GM18519 (cell line): ENCODE measurements at regions not wholly inside any gene's neighbourhood (a gene's known extent, or its start where the extent isn't known, plus 50 kb on each side); places are given as distances from the start of the nearest gene placed in this dataset.
"Not testable (repeated sequence)": the region's sequence is repeated elsewhere in the genome, so short reads cannot be mapped to it uniquely, and the experiment has no call there.

Source experiments
- ATAC-seq: cut with Tn5 transposase; IDR thresholded peaks from one replicate; pipeline ENCODE4 v1.9.1; 2021; ENCODE audit warnings: mild to moderate bottlenecking, moderate library complexity; ENCODE audit not compliant: unreplicated experiment, low FRiP score

DNA sequence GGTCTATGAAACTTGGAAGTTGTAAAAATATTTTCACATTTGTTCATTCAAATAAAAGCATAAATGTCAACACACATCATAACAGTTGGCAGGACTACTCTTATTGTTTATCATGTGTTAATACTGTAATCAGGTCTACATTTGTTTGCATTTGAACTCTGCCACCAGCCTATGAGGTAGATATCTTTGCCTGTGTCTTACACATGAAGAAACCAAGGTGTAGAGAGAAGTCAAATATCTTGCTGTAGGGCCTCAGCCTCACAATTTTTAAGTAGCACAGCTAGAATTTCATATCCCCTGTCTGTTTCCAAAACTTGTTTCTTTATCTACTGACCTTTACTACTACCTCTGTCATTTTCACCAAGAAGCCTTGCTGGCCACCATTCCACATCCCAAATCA is 161.9 kb downstream of the ZIC4 start:
- ATAC-seq = no peak

DNA sequence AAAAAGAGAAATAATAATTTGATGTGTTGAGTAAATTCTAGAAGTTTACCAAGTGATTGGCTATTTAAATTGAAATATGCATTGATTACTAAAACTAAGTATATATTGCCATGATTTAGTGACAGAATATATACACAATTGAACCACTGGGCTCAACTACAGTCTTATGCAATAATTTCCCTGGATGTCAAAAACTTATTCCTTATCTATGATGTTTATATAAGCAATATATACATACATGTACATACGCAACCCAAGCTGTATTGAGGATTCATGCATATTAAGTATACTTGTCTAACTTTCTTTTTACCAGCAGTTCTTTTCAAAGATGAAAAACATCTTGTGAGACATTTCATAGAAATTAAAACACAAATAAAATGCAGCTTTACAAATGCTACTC is 165.8 kb downstream of the ZIC4 start:
- no peak for ATAC-seq

DNA sequence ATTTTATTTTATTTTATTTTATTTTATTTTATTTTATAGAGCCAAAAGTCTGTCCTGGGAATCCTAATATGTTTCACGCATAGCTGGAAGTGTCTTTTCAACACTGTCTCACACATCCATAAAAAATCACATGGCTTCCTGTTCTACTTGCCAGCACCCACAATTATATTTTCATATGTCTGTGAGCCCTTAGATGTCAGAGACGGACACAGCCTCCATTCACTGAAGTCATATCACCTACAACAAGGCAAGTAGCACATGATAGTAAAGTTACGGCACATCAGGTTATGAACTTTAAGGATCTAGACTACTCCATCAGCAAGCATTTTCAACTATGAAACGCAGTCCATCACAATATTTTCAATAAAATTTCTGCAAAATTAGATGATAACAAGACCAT is 168.4 kb downstream of the ZIC4 start:
- no peak for ATAC-seq

DNA sequence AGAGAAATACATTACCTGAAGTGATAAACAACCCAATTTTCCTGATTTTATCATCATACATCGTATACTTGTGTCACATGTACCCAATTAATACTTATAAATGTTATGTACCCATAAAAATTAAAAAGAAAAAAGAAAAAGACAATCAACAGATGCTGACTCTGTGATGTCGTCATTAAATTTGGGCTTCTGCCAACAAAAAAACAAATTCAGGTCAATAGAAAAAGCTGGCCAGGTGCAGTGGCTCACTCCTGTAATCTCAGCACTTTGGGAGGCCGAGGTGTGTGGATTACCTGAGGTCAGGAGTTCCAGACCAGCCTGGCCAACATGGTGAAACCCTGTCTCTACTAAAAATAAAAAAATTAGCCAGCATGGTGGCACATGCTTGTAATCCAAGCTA is 174.4 kb downstream of the ZIC4 start:
- not testable (repeated sequence) for ATAC-seq

DNA sequence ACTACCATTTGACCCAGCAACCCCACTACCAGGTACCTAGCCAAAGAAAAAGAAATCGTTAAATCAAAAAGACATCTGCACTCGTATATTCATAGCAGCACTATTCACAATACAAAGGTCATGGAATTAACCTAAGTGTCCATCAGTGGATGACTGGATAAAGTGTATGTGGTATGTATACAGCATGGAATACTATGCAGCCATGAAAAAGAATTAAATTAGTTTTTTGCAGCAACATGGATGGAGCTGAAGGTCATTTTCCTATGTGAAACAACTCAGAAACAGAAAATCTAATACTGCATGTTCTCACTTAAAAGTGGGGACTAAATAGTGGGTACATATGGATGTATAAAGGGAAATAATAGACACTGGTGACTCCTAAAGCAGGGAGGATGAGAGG is 175.2 kb downstream of the ZIC4 start:
- ATAC-seq = no peak

DNA sequence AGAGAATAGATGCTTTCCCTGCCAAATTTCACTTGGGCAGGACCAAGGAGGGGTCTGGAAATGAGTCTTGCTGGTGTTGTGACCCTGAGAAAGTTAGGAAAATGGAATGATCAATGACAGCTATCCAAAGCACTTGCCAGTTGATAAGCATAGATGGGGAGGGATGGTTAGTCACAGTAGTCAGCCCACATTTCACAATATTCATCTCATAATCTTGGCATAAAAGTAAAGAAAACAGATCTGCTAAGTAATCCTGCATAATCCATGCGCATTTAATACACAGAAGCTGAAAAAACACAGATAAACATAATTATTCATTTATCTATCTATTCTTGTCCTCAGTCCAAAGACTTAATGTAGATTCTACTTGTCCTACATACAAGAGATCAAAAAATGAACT is 184.1 kb downstream of the ZIC4 start:
- ATAC-seq = no peak

DNA sequence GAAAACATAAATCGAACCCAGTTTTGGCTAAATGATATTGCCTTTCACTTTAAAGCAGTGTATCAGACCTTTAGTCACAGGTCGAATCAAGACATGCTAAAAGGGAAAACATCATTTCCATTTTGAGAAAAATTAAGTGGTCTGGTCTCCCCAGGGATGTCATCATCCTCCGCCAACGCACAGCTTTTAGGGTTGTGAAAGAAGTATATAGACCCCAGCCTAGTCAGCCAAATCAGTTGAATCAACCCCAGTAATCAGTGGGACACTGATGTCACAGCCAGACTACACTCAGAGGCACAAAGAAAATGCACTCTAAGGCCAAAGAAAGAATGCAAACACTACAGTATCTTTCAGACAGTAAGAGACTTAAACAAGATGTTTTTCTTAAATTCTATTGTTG is 187.4 kb downstream of the ZIC4 start:
- ATAC-seq = no peak

DNA sequence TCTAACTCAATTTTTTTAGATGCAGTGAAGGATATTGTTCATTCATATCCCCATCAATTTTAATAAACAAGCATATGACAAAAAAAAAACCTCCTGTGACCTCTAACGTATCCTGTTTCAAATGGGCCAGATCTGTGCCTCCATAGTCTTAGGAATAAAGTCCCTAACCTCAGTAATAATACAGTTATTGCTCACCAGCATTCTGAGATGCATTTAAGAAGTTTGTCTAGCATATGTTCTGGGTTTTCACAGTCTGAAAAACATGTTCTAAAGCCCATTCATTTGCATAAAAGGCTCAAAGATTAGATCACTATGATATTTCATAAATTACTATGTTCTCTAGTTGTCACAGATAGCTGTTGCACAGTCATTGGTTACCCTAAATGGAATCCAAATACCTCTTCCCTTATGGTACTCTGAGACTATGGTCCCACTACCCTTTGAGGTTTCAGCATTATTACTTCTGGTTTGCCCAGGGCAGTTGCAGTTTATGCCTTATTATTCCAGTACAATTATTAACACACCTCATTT is 190.1 kb downstream of the ZIC4 start:
- ATAC-seq = no peak

DNA sequence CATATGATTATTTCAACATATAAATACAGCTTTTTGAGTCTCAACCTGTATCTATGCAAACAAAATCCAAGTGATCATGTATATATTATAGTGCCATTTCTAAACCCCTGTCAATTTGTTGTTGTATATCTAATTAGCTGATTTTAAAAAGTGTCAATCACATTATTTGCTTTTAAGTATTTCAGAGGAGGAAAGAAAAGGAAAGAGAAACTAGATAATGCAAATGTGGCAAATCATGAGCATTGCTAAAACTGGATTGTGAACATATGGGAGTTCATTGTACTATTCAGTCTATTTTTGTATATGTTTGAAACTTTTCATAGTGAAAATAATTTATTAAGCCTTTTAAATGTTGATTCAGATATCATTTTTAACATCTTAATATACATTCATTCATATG is 190.7 kb downstream of the ZIC4 start:
- no peak for ATAC-seq

DNA sequence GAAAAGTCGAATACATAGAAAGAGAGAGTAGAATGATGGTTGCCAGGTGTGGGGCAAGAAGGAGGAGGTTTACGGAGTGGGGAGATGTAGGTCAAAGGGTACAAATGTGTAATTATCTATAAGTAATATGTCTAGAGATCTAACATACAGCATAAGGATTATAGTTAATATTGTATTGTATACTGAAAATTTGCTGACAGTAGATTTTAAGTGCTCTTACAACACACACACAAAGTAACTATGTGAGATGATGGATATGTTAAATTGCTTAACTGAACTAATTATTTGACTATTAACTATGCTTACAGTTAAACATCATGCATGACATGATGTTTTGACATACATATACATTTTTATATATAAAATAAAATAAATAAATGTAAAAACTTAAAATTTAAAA is 192.7 kb downstream of the ZIC4 start:
- no peak for ATAC-seq

DNA sequence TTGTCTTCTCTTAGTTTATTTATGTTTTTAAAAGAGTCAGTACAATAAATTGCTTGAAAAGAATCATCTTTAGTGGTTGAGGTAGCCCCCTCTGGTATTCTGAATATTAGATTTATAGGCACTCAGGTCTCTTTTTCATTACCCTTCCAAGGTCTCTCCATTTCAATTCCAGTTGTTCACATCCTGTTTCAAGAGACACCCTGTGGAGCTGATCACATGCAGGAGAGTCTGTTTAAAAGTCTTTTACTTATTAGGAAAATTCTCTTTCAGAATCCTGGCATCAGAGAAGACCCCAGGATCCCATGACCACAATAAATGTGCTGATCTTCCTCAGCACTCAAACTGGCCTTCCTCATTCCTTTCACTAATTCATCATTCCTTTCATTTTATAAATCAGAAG is 195.7 kb downstream of the ZIC4 start:
- ATAC-seq = no peak

DNA sequence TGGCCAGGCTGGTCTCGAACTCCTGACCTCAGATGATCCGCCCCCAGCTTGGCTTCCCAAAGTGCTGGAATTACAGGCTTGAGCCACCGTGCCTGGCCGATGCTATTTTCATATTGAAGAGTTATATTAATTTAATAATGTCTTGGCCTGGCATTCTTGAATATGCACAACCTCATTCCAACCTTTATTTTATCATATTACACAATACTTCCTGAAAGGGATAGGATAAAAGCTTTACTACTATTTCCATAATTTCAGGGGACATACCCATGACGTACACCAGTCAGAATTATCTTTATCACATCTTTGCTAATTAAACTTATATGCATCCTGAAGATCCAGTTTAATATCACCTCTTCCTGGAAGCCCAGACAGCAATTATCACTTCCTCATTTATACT is 205.3 kb downstream of the ZIC4 start:
- no peak for ATAC-seq

DNA sequence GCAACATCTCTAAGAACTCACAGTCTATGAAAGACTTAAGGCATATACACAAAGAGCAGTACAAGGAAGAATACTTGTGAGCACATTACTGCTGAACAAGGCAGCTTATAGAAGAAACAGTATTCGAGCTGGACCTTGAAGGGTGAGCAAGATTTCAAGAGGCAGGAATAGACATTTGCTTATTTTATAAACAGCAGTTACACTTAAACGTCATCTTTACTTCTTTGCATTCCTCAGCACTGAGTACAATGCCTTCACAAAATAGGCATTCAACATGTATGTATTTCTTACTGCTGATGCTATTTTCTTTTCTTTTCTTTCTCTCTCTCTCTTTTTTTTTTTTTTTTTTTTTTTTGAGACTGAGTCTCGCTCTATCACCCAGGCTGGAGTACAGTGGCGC is 205.8 kb downstream of the ZIC4 start:
- ATAC-seq = no peak

DNA sequence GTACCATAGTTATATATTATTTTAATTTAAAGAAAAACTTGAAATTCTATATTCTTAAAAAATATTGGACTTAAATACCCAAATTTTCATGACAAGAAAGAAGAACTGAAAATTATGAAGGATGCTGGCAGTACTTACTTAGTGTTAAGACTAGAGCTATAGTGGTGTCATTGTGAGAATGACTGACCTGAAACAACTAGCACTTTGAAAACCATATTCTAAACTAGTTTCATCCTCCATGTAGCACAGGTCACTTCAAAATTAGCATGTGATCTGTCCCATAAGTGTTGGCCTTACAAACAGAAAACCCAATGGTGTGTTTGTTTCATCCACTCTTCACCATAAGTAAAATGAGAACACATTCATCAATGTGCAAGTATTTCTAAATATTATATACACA is 208.6 kb downstream of the ZIC4 start:
- no peak for ATAC-seq

DNA sequence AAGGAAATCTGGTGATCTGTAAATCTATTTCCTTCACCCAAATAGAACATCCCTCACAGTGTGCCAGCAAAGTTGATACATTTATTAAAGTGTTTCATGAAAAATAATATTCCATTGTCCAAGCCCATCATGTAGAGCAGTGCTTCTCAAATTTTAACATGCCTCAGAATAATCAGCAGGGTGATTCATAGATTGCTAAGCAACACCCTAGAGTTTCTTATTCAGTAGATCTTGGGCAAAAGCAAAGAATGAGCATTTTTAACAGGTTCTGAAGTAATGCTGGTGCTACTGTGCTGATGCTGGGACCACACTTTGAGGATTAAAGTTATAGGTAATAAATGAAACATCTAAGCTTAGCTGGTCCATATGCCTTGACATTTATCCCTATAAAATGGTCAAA is 210.5 kb downstream of the ZIC4 start:
- no peak for ATAC-seq

DNA sequence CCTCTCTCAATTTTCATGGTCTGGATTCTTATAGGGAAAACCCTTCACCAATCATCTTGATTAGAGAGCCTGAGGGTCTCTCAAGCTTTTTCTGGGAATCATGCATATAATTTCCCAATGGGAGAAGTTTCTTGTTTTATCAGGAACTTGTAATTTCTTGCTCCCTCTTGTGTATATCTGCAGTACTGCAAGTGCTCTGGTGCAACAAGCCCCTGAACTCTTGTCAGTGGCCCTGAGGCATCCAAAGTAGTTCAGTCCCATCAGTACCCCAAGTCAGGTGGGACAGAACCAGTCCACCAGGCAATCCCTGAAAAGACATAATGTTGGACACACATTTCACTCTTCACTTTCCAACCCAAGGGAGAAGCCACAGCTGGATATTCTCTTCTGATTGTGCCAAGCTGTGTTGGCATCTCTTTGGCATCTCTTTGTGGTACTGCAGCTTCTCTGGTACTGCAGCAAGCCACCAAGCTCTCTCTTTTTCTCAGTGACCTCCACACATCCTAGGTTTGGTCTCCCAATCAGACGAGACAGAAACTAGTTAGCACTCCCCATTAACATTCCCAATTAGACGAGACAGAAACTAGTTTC is 214.5 kb downstream of the ZIC4 start:
- peak; percentile 45 for ATAC-seq

DNA sequence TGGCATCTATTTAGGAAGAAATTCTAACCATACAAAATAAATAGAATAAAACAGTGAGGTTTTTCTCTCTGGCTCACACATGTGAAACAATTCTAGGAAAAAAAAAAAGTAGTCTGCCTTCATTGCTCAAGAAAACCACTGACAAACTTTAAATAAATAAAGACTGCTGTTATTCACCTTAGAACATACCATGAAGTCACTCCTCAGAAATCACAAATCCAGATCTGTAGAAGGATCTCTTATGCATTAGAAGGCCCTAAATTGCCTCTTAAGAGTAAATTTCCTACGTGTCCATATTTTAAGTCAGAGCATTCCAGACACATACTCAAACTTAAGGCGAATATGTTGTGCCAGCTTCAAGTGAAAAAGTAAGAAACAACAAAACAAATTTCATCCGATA is 217.3 kb downstream of the ZIC4 start:
- no peak for ATAC-seq

DNA sequence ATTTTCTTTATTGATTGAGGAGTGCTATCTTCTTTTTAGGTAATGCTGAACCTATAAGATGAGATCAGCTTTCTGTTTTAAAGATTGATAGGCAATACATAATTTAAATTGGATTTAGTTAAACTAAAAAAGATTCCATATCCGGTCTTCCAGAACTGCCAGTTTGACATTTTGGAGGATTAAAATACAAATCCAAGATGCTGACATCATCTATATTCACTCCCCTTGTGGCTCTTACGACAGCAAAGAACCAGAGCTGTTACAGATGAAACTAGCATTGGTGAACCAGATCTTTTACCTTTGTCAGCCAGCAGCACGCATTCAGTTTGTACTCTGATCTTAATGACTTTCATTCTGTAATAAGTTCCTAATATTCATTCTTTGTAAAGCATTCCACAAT is 218.7 kb downstream of the ZIC4 start:
- no peak for ATAC-seq

DNA sequence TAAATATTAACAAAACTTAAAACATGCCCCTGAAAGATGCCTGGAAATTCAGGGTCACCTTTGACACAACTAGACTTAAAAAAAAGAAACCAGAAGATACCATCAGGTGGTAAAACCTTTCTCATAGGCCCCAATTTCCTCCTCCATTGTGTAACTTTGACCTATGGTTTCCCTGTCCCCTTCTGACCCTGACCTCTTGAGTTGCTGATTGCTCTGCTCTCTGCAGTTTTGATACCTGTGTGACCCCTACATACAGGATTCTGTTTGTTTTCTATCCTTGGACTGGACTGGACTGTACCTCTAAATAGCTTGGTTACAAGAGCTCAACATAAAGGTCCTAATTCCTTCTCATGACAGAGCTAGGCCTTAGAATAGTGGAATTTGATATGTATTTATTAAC is 220.6 kb downstream of the ZIC4 start:
- ATAC-seq = no peak

DNA sequence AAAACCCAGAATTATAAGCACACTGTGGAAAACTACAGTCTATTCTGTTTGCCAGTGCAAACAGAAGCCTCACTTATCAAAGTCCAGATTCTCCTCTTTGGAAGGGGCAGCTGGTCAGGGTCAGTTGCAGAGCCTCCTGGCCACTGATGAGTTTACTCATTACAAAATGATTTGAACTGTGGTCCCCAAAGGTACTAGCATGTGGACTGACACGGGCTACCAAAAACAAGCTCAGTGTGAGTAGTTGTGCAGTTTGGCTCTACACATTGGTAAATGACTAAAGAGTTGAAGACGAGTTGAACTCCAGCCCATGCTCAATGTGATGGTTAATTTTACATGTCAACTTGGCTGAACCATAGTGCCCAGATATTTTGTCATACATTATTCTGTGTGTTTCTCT is 221.5 kb downstream of the ZIC4 start:
- no peak for ATAC-seq

DNA sequence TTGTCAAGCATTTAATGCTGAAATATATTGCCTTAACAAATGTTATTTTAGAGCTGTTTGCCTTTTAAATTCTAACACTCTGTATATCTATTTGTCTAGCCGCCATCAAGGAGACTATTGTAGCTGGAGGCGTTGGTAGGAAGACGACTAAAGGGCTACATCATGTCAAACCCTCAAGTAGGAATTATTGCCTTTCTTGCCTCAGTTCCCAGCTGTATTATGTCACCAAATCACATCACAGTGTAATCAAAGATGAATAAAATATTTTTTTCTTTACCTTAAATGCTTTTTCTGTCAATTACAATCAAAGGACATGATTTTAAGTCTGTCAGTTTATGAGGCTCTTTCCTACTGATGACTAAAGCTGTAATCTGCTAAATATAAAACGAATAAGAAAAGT is 233.1 kb downstream of the ZIC4 start:
- no peak for ATAC-seq

DNA sequence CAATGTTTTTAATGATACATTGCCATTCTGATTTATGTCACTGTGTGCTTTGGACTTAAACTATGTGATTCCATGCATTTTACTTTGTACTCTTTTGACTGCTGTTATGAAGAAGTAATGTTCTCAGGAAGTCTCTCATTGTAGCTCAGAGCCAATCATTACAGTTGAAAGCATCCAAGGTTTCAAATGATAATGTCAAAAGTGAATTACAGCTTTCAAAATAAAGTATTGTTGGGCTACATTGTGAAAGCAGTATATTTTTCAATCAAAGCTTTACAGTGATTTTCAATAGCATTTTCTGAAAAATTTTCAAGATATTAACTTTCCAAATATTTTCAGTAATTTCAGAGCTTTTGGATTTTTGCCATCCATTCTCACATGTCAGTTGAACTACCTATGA is 243.6 kb downstream of the ZIC4 start:
- no peak for ATAC-seq

DNA sequence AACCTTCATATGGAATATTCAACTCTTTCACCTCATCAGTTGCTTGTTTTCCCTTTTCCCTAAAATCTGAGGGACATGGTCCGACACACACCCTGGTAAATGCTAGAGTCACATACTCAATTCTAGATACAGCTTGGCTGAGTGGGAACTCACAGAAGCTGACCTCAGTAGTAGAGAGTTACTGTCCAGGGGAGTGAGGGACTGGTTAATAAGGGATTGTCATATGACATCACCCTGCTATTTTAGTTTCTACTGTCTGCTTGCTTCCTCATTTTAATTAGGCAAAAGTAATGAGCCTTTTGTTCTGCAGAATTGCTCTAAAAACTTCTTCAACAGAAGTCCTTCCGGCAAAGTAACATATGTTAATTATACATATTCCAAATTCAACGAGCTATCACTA is 244.5 kb downstream of the ZIC4 start:
- ATAC-seq = no peak
